ENCODE measurements at regions not wholly inside any gene's neighbourhood (a gene's known extent, or its start where the extent isn't known, plus 50 kb on each side); places are given as distances from the start of the nearest gene placed in this dataset.

GRCh38 chr2:157076526-157077161 is 180.9 kb upstream of the GALNT5 start:
- no peaks in the 10 kb centered on the region for H3K27me3 ChIP-seq (ENCODE audit: control insufficient read depth in 1 of 2, insufficient read depth in 2 of 2, low read length in 2 of 2)
- FAIRE-seq: no peak
- no peaks in the 10 kb centered on the region for H3K9me3 ChIP-seq (ENCODE audit: low read length)
- ATAC-seq: no peak
- no peak overlapping the region for H3K9ac ChIP-seq (ENCODE audit: insufficient read depth, low read depth, low read length)
- H3K4me1 ChIP-seq (ENCODE audit: insufficient read depth, low read length): no peaks in the 10 kb centered on the region
- no peaks in the 10 kb centered on the region for H3K36me3 ChIP-seq (replicated peaks in 1 of 2; ENCODE audit: control insufficient read depth in 1 of 2, insufficient read depth in 2 of 2, low read length in 2 of 2)
- ChIA-PET CTCF (ENCODE audit: low intra/inter-chr PET ratio, low total read pairs) (no interaction called here), POLR2A (no interaction called here)
- intact Hi-C loops (cut with micrococcal nuclease; ENCODE audit: unreplicated experiment) (no loop called here), in situ Hi-C loops (cut with HindIII; ENCODE audit: extremely low pct_ligation_motif_present, low pct_unique_long_range_greater_than_20kb) (no loop called here)
- no peak overlapping the region for H3K4me3 ChIP-seq (replicated peaks in 1 of 3; ENCODE audit: insufficient read depth in 1 of 3, low read depth in 2 of 3, low read length in 3 of 3)
- no peak overlapping the region for H2AFZ ChIP-seq (ENCODE audit: low read length)
- no peaks in the 10 kb centered on the region for H3K79me2 ChIP-seq (ENCODE audit: insufficient read depth, low read length)
- no peak for DNase-seq (ENCODE audit: low spot score)
- BruUV-seq (replicated peaks): no TSS peak
- no peak overlapping the region for H3K4me2 ChIP-seq (ENCODE audit: low read depth, low read length)
- WGBS (ENCODE audit: low lambda C conversion rate): 0% methylated on average over 3 of the region's 3 CpGs
- H4K20me1 ChIP-seq (ENCODE audit: insufficient read depth, low read length): no peaks in the 10 kb centered on the region
- H3K27ac ChIP-seq (ENCODE audit: extremely low read length, insufficient read depth, low read length): no peak overlapping the region
- TF ChIP-seq ZFX (CRISPR knock-in tag; IDR thresholded peaks at IDR 0.05; ENCODE audit: low read depth): no peak
- TF ChIP-seq NFKBIZ (CRISPR knock-in tag; IDR thresholded peaks at IDR 0.05): no peak
- no peak for TF ChIP-seq BORCS8-MEF2B (CRISPR knock-in tag; IDR thresholded peaks at IDR 0.05)
- TF ChIP-seq NAIF1 (CRISPR knock-in tag; IDR thresholded peaks at IDR 0.05; ENCODE audit: borderline replicate concordance): no peak
- no peak for TF ChIP-seq ZBTB40 (IDR thresholded peaks at IDR 0.05)
- no peak for TF ChIP-seq ZBTB40 (CRISPR knock-in tag; IDR thresholded peaks at IDR 0.05)
- TF ChIP-seq PAF1 (CRISPR knock-in tag; IDR thresholded peaks at IDR 0.05): no peak
- TF ChIP-seq ARNTL (CRISPR knock-in tag; IDR thresholded peaks at IDR 0.05): no peak

Measured in HepG2 (cell line).